RKO (cell line): ENCODE measurements at regions not wholly inside any gene's neighbourhood (a gene's known extent, or its start where the extent isn't known, plus 50 kb on each side); places are given as distances from the start of the nearest gene placed in this dataset.

Experiments used
- DNase-seq: peaks from one replicate; pipeline ENCODE4 v3.0.0-alpha.2; 2016; ENCODE audit warnings: low spot score

DNA sequence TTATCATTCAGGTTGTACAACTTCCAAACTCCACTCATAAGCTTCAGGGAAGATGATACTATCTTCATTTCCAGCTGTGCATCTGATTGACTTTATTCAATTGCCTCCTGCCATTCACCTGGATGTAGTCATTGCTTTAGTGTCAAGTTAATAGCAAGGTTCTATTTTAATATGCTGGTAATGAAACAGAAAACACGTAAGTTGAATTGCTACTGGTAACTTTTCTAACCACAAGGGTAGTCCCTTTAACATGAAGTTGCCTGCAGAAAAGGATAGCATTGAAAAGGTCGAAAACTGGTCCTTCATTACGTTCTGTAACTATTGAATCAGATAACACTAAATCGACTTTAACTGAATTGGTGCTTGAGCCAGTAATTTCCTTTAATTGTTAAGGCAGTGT, 459.4 kb upstream of the CDH6 start:
- DNase-seq = no peak

DNA sequence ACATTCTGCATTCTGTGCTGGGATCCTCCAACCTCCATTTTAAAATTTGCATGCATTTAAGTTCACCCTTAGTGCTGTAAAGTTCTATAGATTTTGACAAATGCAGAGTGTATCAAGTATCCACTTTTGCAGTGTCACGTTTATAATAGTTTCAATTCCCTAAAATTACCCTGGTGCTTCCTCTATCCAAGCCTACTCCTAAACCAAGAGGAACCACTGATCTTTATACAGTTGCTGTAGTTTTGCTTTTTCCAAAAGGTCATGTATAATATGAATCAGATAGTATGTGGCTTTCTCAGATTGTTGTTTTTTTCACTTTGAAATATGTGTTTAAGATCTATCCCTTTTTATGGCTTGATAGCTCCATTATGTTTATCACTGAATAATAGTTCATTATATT, 468.4 kb upstream of the CDH6 start:
- DNase-seq = no peak

- no peak for DNase-seq
Measured at GRCh38 chr5:30698217-30698616, 495.3 kb upstream of the CDH6 start.

- no peak for DNase-seq
Measured at GRCh38 chr5:30693326-30693725, 500.2 kb upstream of the CDH6 start.

DNA sequence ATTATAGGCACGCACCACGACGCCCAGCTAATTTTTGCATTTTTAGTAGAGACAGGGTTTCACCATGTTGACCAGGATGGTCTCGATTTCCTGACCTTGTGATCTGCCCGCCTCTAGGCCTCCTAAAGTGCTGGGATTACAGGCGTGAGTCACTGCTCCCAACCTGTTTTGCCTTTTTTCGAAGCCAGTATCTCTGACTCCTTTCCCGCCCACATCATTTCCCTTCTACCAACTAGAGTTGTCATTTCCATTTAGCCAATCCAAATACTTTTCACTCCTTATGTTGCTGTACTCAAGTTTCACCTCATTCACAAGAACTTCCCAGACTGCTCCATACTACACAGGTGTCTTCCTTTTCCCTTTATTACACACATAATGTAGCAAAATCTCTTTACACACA, 502.6 kb upstream of the CDH6 start:
- no peak for DNase-seq

DNA sequence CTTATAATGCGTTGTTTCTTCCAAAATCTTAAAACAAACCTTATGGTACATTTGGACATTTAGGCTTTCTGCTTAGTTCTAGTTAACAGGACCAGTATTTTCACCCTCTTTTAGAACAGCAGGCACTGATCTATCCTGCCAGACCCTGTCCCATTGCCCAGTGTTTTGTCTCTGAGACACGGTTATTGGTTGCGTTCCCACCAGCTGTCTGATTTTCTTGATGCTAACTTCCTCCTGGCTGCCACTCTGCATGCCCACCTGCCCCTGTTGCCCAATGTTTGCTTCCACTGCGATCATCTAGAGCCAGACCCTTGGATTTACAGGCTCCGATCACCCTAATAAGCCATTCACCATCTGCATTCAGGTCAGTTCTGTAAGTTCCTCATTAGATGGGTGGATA, 506.0 kb upstream of the CDH6 start:
- no peak for DNase-seq

- DNase-seq = no peak
Measured at GRCh38 chr5:30686530-30686929, 507.0 kb upstream of the CDH6 start.

DNA sequence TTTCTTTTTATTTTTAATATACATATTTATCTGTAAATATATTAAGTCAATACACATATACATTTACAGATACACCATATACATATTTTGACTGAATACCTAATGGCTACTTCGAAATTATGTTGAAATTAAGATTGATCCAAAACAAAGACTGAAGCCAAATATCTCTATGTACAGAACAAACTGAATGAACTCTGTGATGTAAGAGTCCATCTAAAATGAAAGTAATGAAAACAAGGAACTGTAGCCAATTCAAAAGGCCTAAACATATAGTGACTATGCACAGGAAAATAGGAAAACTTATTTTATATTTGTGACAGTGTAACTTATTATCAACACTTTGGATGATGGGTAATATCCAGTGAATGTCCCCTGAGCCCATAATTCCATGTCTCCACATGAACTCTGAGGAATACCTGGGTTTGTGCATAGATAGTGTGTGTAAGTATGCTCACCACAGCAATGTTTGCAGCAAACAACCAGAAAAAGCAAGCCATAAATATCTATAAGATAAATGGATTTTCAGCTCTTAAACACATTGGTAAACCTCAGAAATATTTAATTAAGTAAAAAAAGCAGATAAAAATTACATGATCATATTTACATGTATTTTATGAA, 517.2 kb upstream of the CDH6 start:
- no peak for DNase-seq

- DNase-seq = no peak
Measured at GRCh38 chr5:30667293-30667692, 526.2 kb upstream of the CDH6 start.

DNA sequence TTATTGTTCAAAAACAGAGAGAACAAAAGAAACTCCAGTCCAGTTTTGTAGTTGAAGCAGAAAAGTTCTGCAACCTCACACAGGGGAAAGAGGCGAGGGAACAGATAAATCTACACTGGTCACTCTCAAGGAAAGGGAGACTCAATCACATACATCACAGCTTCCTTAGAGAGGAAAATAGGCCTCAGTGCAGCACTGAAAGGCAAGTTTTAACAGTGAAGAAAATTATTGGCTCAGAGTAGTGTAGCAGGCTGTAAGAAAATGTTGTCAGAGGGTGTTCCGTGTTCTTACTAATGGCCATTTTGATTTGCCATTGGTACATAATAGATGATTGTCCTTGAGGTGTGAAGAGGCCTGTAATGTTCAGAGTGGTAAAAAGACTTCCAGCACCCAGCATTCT, 530.0 kb upstream of the CDH6 start:
- no peak for DNase-seq

DNA sequence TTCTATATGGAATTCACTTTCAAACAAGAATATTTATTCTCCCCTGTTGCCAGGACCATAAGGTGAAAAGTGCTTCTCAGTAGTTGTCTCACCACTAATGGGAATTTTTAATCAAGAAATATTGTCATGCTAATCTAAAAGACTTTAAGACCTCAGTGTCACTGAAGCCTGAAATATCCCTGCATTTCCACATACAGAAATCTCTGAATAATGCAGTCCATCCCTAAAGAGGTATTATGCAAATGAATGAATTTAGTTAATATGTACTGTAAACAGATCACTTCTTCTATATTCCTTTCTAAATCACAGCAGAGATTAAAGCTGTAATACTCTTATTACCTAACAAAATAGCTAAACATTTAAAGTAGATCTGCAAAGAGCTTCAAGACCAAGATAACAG, 531.1 kb upstream of the CDH6 start:
- no peak for DNase-seq

GRCh38 chr5:30661730-30662129, 531.8 kb upstream of the CDH6 start:
- no peak for DNase-seq

DNA sequence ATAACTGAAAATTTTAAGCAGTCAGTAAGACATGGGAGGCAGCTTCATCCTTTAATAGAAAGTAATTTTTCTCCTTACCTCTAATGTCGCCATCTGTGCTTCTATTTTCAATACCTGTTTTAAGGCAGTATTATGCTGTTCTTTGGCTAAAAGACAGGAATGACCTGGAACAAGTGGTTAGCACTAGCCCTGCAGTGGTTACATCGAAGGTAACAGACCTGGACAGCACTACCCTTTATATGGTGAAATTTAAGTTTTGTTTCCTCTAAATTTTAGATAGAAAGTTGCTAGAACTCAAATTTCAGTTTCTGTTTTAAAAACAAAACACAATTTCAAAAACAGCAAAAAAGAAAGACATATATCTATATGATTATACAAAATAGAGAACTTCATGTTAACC, 534.1 kb upstream of the CDH6 start:
- no peak for DNase-seq

DNA sequence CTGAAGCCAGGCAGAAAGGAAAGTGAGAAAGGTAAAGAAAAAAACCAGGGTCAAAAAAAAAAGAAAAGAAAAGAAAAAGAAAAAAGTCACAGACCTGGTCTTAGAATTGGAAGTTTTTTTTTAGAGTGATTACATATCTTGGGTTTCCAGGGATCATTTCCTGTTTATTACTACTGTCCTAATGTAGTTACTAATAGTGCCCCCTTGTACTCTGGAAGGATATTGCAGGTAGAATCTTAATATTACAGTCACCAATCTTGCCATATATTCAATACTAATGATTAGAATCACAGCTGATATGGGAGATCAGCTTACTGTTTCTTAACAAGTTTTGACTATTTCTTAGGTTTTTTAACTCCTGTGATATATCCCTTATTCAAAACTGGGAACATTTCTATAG, 543.2 kb upstream of the CDH6 start:
- DNase-seq = no peak

DNA sequence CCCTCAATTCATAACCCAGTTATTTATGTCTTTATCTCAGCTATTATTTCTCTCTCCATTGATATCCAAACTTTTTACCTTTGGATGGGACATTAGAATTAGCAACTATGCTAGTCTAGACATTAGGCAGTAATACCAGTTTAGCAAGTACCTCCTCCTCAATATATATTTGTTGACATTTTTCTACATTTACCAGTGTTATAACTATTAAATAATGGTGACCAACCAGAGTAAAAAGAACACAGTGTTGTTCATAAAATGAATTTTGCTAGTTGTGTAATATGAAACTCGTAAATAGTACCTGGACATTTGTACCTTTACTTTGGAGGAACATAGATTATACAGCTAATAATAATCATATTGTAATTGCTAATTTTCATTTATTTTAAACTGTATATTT, 554.6 kb upstream of the CDH6 start:
- DNase-seq = no peak

DNA sequence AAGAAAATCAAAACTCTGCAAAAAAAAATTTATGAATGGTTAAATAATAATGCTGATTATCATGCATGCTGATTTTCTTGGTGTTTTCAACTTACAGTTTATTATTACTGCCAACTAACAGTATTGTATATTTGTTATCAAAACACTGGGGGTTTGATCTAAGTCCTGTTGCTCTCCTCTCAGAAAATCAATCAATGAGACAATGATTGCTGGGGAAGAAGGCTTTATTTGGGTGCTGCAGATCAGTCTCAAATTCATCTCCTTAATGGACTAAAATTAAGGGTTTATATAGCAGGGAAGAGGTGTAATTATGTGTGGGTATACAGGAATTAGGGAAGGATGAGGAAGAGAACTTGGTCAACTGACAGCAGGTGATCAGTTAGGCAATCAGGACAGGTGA, 565.5 kb upstream of the CDH6 start:
- no peak for DNase-seq

- no peak for DNase-seq
Measured at GRCh38 chr5:30626557-30626956, 566.9 kb upstream of the CDH6 start.

DNA sequence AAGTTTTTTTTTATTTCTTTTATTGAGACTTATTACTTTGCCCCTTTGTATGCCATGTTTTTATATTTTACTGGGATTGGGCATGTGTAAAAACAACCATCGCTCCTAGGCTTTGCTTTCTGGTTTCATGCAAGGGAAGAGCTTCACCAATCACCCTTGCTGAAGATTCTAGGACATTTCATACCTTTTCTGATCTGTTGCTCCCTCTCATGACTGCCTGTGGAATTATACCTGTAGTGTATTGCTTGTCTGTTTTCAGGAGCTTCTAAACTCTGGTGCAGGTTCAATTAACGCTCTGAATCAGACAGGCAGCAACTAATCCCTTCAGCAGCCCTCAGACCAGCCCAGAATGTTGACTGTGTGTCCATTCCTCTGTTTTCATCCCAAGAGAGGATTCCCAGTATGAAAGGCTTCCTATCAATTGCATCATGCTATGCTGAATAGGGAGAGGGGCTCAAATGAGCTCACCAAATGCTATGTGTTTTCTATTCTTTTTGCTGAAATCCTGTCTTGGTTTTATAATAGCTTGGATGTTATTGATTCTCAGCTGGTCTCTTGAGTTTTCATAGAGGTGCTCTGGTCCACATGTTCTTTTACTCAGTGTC, 572.9 kb upstream of the CDH6 start:
- DNase-seq = no peak

DNA sequence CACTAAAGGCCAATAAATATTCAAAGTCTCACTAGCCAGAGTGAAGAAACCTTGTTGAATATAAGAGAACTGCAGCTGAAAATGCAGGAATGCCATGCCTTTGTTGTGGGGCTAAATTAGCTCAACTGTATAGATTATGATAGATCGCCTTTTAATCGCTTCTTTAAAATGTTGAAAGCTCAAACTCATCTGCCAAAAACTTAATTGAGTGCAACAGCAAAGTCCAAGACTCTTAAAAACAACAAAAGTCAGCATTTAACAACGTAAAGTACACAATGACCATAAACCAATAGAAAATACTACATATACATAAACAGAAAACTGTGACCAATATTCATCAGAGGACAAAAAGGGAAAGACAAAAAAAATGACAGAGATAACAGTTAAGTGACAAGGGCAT, 585.0 kb upstream of the CDH6 start:
- no peak for DNase-seq

DNA sequence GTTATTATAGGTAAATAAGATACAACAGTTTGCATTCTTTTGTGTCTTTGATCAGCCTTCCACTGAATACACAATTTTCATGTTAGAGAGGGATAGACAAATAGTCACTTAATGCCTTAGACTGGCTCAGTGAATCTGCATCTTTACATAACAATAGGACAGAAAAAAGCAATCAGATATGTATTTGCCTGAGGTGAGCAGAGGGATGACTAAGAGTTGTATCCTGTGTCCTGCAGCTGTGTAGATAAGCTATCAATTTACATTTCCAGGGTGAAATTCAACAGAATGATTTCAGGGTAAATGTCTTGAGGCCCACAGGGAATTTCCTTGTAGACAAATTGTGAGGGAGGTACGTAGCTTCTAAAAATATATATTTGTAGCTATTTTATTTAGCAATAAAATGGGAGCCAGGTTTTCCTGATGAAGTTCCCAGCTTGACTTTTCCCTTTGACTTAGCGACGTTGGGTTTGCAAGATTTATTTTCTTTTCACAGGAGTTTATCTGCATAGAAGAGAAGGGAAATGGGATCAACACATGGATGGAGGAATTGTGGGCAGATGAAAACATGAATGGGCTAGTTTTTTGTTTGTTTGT, 586.1 kb upstream of the CDH6 start:
- DNase-seq = no peak

DNA sequence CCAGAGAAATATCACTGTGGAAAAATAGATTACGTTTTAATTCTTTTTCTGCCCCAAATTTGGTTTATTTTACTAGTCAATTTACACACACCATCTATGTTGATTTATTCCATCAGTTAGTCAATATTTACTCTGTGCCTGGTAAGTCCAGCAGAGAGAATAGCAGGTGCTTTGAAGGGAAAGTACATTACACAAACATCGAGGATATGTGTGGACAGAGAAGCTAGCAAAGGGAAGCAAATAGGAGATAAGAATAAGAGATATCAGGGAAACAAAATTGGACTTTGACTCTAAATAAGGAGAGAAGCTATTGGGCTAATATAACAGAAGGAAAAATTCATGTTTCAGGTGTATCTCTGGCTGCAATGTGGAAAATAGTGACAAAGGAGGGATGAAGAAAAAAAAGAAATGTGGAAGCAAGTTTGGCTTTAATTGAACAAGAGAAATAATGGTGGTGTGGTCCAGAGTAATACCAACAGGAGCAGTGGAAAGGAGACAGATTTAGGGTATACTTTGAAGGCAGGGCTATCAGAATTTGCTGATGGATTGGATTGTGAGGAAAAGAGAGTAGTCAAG, 587.7 kb upstream of the CDH6 start:
- no peak for DNase-seq

- DNase-seq = no peak
Measured at GRCh38 chr5:30604648-30605262, 588.7 kb upstream of the CDH6 start.

DNA sequence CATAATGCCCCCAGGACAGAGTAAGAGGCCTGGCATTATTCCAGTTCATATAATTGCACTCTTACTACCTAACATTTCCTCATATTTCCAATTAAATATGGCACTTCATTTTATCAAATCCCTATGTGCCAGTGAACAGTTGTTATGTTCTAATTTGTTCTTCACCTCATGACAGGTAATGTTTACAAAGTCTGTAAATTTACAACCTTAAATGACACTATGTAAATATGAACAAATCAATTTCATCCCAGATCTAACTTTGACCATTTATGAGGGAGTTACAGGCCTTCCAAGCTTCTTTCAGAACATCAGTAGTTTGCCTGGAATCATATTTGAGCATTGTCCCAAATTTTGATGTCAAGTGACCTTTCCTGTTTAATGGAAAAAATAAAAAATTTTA, 592.6 kb upstream of the CDH6 start:
- no peak for DNase-seq
